DOHH2 (cell line): ENCODE measurements at regions not wholly inside any gene's neighbourhood (a gene's known extent, or its start where the extent isn't known, plus 50 kb on each side); places are given as distances from the start of the nearest gene placed in this dataset.

Experiments
- H3F3A ChIP-seq: fragments of 200-600 bp; sonication (generic), shearing (Covaris generic); 2 replicates; pipeline ENCODE4 v1.6.0; 2016; ENCODE audit warnings: antibody characterized with exemption, mild to moderate bottlenecking; ENCODE audit not compliant: control insufficient read depth, insufficient read depth
- H3K27ac ChIP-seq: fragments of 200-600 bp; sonication (generic); 2 replicates; pipeline ENCODE4 v1.5.1; 2014; ENCODE audit warnings: low read depth, mild to moderate bottlenecking, low read length, moderate library complexity
- H3K27me3 ChIP-seq: fragments of 200-600 bp; sonication (generic); 2 replicates; pipeline ENCODE4 v1.6.1; 2014; ENCODE audit warnings: mild to moderate bottlenecking, low read length, mixed read lengths; ENCODE audit not compliant: control insufficient read depth
- H3K36me3 ChIP-seq: fragments of 200-600 bp; sonication (generic); 2 replicates; pipeline ENCODE4 v1.6.1; 2014; ENCODE audit warnings: mild to moderate bottlenecking, low read length, moderate library complexity, mixed read lengths; ENCODE audit not compliant: control insufficient read depth
- H3K4me1 ChIP-seq: fragments of 200-600 bp; sonication (generic); 2 replicates; pipeline ENCODE4 v1.6.1; 2014; ENCODE audit warnings: mild to moderate bottlenecking, low read length, mixed read lengths; ENCODE audit not compliant: control insufficient read depth
- H3K4me2 ChIP-seq: fragments of 200-600 bp; sonication (generic); 2 replicates; pipeline ENCODE4 v1.6.0; 2014; ENCODE audit warnings: mild to moderate bottlenecking, low read length, moderate library complexity
- H3K4me3 ChIP-seq: fragments of 200-600 bp; sonication (generic); 2 replicates; pipeline ENCODE4 v1.5.1; 2014; ENCODE audit warnings: mild to moderate bottlenecking, low read length, mixed read lengths
- H3K79me2 ChIP-seq: fragments of 200-600 bp; sonication (generic); 2 replicates; pipeline ENCODE4 v1.6.1; 2014; ENCODE audit warnings: mild to moderate bottlenecking, low read length, mixed read lengths; ENCODE audit not compliant: control insufficient read depth
- H3K9me2 ChIP-seq: fragments of 200-600 bp; sonication (generic); replicated peaks from 2 replicates; pipeline ENCODE4 v1.6.1; 2014; ENCODE audit warnings: mild to moderate bottlenecking, low read length, mixed read lengths; ENCODE audit not compliant: control insufficient read depth
- H3K9me3 ChIP-seq: fragments of 200-600 bp; sonication (generic); 2 replicates; pipeline ENCODE4 v1.6.1; 2014; ENCODE audit warnings: antibody characterized with exemption, low read length, mixed read lengths; ENCODE audit not compliant: control insufficient read depth, insufficient read depth
- H4K20me1 ChIP-seq: fragments of 200-600 bp; sonication (generic); 2 replicates; pipeline ENCODE4 v1.6.0; 2014; ENCODE audit warnings: low read depth, mild to moderate bottlenecking, antibody characterized with exemption, low read length, moderate library complexity; ENCODE audit not compliant: control insufficient read depth, insufficient read depth
- EZH2phosphoT487 ChIP-seq: fragments of 200-600 bp; sonication (generic); IDR thresholded peaks from 2 replicates; pipeline ENCODE4 v1.6.1; 2017; ENCODE audit warnings: borderline replicate concordance, mild to moderate bottlenecking, antibody characterized with exemption, low read length, moderate library complexity, mixed read lengths
- TF ChIP-seq, protein P1 (sequence below): fragments of 200-600 bp; sonication (generic); IDR thresholded peaks from one replicate; pipeline ENCODE4 v1.5.1; 2014; ENCODE audit warnings: antibody characterized with exemption, mild to moderate bottlenecking, low read depth, low read length; ENCODE audit not compliant: poor library complexity, severe bottlenecking

- Histone ChIP-seq H3K4me3 (no peak overlapping the region), H3K9me3 (no peaks in the 10 kb centered on the region), H3K9me2 (no peaks in the 10 kb centered on the region), H3K79me2 (no peaks in the 10 kb centered on the region), H3K27ac (no peak overlapping the region), H3F3A (no peaks in the 10 kb centered on the region), H4K20me1 (no peaks in the 10 kb centered on the region), H3K4me2 (no peak overlapping the region), H3K4me1 (no peaks in the 10 kb centered on the region), H3K36me3 (no peaks in the 10 kb centered on the region), H3K27me3 (no peaks in the 10 kb centered on the region)
- TF ChIP-seq, protein P1, sequence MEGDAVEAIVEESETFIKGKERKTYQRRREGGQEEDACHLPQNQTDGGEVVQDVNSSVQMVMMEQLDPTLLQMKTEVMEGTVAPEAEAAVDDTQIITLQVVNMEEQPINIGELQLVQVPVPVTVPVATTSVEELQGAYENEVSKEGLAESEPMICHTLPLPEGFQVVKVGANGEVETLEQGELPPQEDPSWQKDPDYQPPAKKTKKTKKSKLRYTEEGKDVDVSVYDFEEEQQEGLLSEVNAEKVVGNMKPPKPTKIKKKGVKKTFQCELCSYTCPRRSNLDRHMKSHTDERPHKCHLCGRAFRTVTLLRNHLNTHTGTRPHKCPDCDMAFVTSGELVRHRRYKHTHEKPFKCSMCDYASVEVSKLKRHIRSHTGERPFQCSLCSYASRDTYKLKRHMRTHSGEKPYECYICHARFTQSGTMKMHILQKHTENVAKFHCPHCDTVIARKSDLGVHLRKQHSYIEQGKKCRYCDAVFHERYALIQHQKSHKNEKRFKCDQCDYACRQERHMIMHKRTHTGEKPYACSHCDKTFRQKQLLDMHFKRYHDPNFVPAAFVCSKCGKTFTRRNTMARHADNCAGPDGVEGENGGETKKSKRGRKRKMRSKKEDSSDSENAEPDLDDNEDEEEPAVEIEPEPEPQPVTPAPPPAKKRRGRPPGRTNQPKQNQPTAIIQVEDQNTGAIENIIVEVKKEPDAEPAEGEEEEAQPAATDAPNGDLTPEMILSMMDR = no peak
- no peak for TF ChIP-seq EZH2phosphoT487
Observed at GRCh38 chr3:109683746-109684145, 346.4 kb upstream of the DPPA4 start.

GRCh38 chr3:109685084-109686079, 348.0 kb upstream of the DPPA4 start:
- Histone ChIP-seq H3K36me3 (no peaks in the 10 kb centered on the region), H3K27me3 (no peaks in the 10 kb centered on the region), H3K4me2 (no peak overlapping the region), H3K4me3 (no peak overlapping the region), H3K9me2 (no peaks in the 10 kb centered on the region), H3K9me3 (no peaks in the 10 kb centered on the region), H4K20me1 (no peaks in the 10 kb centered on the region), H3K79me2 (no peaks in the 10 kb centered on the region), H3K27ac (no peak overlapping the region), H3K4me1 (no peaks in the 10 kb centered on the region), H3F3A (no peaks in the 10 kb centered on the region)
- TF ChIP-seq EZH2phosphoT487 = no peak
- TF ChIP-seq, protein P1 = no peak

DNA sequence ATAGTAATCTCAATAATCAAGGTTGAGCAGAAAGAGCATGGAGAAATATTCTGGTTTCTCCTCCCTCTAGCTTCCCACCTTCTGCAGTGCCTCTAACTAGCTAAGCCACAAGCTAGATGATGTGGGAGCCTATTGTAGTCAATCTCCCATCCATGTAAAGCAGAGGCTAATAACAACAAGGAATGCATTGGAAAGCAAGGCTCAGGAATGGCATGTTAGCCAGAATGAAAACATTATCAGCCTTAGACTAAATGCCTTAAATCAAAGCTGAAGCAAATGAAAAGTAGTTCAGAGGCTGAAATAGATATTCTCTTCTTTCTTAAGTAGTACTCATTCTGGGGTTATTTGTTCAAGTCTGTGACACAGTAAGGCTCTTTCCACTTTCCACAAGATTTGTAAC, 350.3 kb upstream of the DPPA4 start:
- no peaks in the 10 kb centered on the region for H3K9me3 ChIP-seq
- no peaks in the 10 kb centered on the region for H3K27me3 ChIP-seq
- no peaks in the 10 kb centered on the region for H4K20me1 ChIP-seq
- H3K4me1 ChIP-seq = no peaks in the 10 kb centered on the region
- H3K36me3 ChIP-seq = no peaks in the 10 kb centered on the region
- no peak overlapping the region for H3K4me3 ChIP-seq
- H3K9me2 ChIP-seq = no peaks in the 10 kb centered on the region
- no peak overlapping the region for H3K4me2 ChIP-seq
- no peaks in the 10 kb centered on the region for H3F3A ChIP-seq
- TF ChIP-seq EZH2phosphoT487 = no peak
- TF ChIP-seq, protein P1 = no peak
- H3K27ac ChIP-seq = no peak overlapping the region
- no peaks in the 10 kb centered on the region for H3K79me2 ChIP-seq
